ENCODE measurements at regions not wholly inside any gene's neighbourhood (a gene's known extent, or its start where the extent isn't known, plus 50 kb on each side); places are given as distances from the start of the nearest gene placed in this dataset.

GRCh38 chr7:4610768-4611467, 71.2 kb upstream of the FOXK1 start (continued):
- no peak for TF ChIP-seq AHDC1 (CRISPR knock-in tag; IDR thresholded peaks at IDR 0.05; ENCODE audit: borderline replicate concordance)
- no peak for TF ChIP-seq HNRNPL (IDR thresholded peaks at IDR 0.05; ENCODE audit: low read depth, low read length)
- no peak for TF ChIP-seq GLMP (CRISPR knock-in tag; IDR thresholded peaks at IDR 0.05; ENCODE audit: borderline replicate concordance)
- TF ChIP-seq ZNF121 (CRISPR knock-in tag; IDR thresholded peaks at IDR 0.05), result peak; percentile 75
- no peak for TF ChIP-seq HNF4G (IDR thresholded peaks at IDR 0.05; ENCODE audit: borderline replicate concordance, low read depth, low read length)
- TF ChIP-seq HNF4G (CRISPR knock-in tag; IDR thresholded peaks at IDR 0.05; ENCODE audit: borderline replicate concordance, low read depth), result no peak
- TF ChIP-seq CTCF (CRISPR knock-in tag; IDR thresholded peaks at IDR 0.05), result peak; percentile 84
- no peak for TF ChIP-seq ZNF562 (CRISPR knock-in tag; IDR thresholded peaks at IDR 0.05; ENCODE audit: borderline replicate concordance)
- TF ChIP-seq TERF1 (CRISPR knock-in tag; IDR thresholded peaks at IDR 0.05), result no peak
- TF ChIP-seq PAWR (CRISPR knock-in tag; IDR thresholded peaks at IDR 0.05; ENCODE audit: borderline replicate concordance), result no peak
- TF ChIP-seq ETS1 (CRISPR knock-in tag; IDR thresholded peaks at IDR 0.05), result no peak
- TF ChIP-seq SAP130 (CRISPR knock-in tag; IDR thresholded peaks at IDR 0.05; ENCODE audit: low read depth), result peak; percentile 20; the same call in 1 of the 2 replicates

All from HepG2 (cell line).